ENCODE measurements at regions not wholly inside any gene's neighbourhood (a gene's known extent, or its start where the extent isn't known, plus 50 kb on each side); places are given as distances from the start of the nearest gene placed in this dataset.

DNA sequence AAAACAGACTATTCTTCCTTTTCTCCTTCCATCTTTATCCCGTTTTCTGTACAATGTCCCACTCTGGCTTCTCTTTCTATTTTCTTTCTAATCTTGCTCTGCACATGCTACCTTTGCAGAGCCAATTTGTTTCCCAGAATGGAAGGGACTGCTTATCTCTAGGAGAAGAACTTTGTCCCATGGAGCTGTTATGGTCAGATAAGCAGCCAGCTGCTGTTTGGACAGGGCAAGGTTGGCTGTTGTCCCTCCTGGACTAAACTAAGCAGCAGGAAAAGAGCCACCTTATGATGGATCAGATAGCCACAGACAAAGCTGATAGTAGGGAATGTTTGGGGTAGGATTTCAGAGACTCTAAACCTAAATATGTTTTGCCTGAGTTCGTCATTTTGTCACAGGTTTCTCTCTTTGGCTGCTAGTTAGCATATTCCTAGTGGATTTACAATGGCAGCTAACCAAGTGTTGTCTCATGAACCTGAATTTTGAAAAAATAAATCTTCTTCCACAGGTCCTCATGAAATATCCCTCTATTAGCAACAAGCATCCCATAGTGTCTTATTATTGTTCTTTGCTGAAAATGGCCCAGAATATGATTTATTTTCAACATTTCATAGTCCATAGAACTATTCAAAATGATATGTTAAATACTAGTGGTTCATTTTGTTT, 262.8 kb downstream of the SLC16A7 start:
- H3K79me2 ChIP-seq (ENCODE audit: low read depth) = no peaks in the 10 kb centered on the region
- Mint-ChIP-seq H3K4me1 (no peaks in the 10 kb centered on the region), H3K27me3 (ENCODE audit: insufficient read depth, low read depth) (no peaks in the 10 kb centered on the region), H3K4me3 (no peak overlapping the region), H3K27ac (no peak overlapping the region), H3K9me3 (peaks cover 3% of the 10 kb centered on the region), H3K36me3 (no peaks in the 10 kb centered on the region)
- H3K27ac ChIP-seq = no peak overlapping the region
- H2AFZ ChIP-seq (replicated peaks) = no peak overlapping the region
- H4K20me1 ChIP-seq (ENCODE audit: low read depth) = no peaks in the 10 kb centered on the region
- H3K9me3 ChIP-seq (ENCODE audit: low read depth) = no peaks in the 10 kb centered on the region
- H3K36me3 ChIP-seq = no peaks in the 10 kb centered on the region
- no peak overlapping the region for H3K4me2 ChIP-seq
- no peak for DNase-seq (ENCODE audit: low spot score)
- no peak for TF ChIP-seq EZH2 (IDR thresholded peaks at IDR 0.05)
- TF ChIP-seq, protein P1, sequence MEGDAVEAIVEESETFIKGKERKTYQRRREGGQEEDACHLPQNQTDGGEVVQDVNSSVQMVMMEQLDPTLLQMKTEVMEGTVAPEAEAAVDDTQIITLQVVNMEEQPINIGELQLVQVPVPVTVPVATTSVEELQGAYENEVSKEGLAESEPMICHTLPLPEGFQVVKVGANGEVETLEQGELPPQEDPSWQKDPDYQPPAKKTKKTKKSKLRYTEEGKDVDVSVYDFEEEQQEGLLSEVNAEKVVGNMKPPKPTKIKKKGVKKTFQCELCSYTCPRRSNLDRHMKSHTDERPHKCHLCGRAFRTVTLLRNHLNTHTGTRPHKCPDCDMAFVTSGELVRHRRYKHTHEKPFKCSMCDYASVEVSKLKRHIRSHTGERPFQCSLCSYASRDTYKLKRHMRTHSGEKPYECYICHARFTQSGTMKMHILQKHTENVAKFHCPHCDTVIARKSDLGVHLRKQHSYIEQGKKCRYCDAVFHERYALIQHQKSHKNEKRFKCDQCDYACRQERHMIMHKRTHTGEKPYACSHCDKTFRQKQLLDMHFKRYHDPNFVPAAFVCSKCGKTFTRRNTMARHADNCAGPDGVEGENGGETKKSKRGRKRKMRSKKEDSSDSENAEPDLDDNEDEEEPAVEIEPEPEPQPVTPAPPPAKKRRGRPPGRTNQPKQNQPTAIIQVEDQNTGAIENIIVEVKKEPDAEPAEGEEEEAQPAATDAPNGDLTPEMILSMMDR (IDR thresholded peaks at IDR 0.05) = no peak
- TF ChIP-seq EZH2phosphoT487 (IDR thresholded peaks at IDR 0.05) = no peak
- H3K27me3 ChIP-seq = no peaks in the 10 kb centered on the region
- H3F3A ChIP-seq (ENCODE audit: low read depth) = no peaks in the 10 kb centered on the region
- H3K4me1 ChIP-seq = no peaks in the 10 kb centered on the region
- no peak overlapping the region for H3K4me3 ChIP-seq
- no peak overlapping the region for H3K9ac ChIP-seq

DNA sequence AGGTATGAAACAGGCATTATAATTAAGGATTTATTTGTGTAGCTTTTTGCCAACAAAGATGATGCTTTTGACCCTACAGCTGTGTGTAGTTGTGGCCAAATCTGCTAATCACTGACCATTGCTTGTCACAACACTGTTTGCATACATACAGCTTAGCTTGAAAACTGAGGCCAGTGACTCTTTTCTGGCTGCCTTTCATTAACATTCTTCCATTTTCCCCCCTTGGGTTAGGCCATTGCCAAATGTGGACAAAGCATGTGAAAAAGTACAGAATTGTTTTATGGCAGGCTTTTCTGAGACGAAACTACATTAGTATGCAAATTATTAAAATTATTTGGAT, 263.3 kb downstream of the SLC16A7 start:
- Histone ChIP-seq H3K4me2 (no peak overlapping the region), H3K27ac (no peak overlapping the region), H3K4me1 (no peaks in the 10 kb centered on the region), H3F3A (ENCODE audit: low read depth) (no peaks in the 10 kb centered on the region), H3K36me3 (no peaks in the 10 kb centered on the region), H3K27me3 (no peaks in the 10 kb centered on the region), H4K20me1 (ENCODE audit: low read depth) (no peaks in the 10 kb centered on the region), H3K4me3 (no peak overlapping the region), H3K9me3 (ENCODE audit: low read depth) (no peaks in the 10 kb centered on the region), H2AFZ (replicated peaks) (no peak overlapping the region), H3K9ac (no peak overlapping the region), H3K79me2 (ENCODE audit: low read depth) (no peaks in the 10 kb centered on the region)
- H3K4me3 Mint-ChIP-seq = no peak overlapping the region
- TF ChIP-seq EZH2phosphoT487 (IDR thresholded peaks at IDR 0.05) (no peak), EZH2 (IDR thresholded peaks at IDR 0.05) (no peak)
- TF ChIP-seq, protein P1 (IDR thresholded peaks at IDR 0.05) = no peak
- H3K36me3 Mint-ChIP-seq = no peaks in the 10 kb centered on the region
- H3K27me3 Mint-ChIP-seq (ENCODE audit: insufficient read depth, low read depth) = no peaks in the 10 kb centered on the region
- peaks cover 3% of the 10 kb centered on the region for H3K9me3 Mint-ChIP-seq
- no peak for DNase-seq (ENCODE audit: low spot score)
- no peak overlapping the region for H3K27ac Mint-ChIP-seq
- no peaks in the 10 kb centered on the region for H3K4me1 Mint-ChIP-seq

DNA sequence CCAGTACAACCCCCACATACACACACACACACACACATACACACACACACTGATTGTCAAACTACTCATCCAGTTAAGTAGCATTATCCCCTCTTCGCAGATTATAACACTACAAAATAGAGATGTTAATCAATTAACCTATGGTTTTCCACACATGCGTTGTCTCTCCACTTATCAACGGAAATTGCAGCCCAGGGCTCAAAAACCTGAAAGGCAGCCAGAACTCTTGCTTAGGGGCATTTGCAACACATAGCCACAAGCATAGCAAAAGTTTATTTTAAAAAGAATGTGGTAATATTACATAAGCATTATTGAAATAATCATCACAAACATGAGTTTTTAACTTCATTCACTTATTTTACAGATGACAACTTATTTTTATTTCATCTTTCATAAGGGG, 265.8 kb downstream of the SLC16A7 start:
- no peak for DNase-seq (ENCODE audit: low spot score)
- H3K79me2 ChIP-seq (ENCODE audit: low read depth) = no peaks in the 10 kb centered on the region
- no peaks in the 10 kb centered on the region for H3K4me1 ChIP-seq
- Mint-ChIP-seq H3K4me1 (no peaks in the 10 kb centered on the region), H3K9me3 (peaks cover 3% of the 10 kb centered on the region), H3K27me3 (ENCODE audit: insufficient read depth, low read depth) (no peaks in the 10 kb centered on the region), H3K36me3 (no peaks in the 10 kb centered on the region), H3K27ac (no peak overlapping the region), H3K4me3 (no peak overlapping the region)
- H3K27me3 ChIP-seq = no peaks in the 10 kb centered on the region
- no peaks in the 10 kb centered on the region for H3F3A ChIP-seq (ENCODE audit: low read depth)
- H3K4me2 ChIP-seq = no peak overlapping the region
- H4K20me1 ChIP-seq (ENCODE audit: low read depth) = no peaks in the 10 kb centered on the region
- TF ChIP-seq, protein P1 (IDR thresholded peaks at IDR 0.05) = no peak
- no peak for TF ChIP-seq EZH2 (IDR thresholded peaks at IDR 0.05)
- no peak for TF ChIP-seq EZH2phosphoT487 (IDR thresholded peaks at IDR 0.05)
- H3K4me3 ChIP-seq = no peak overlapping the region
- H2AFZ ChIP-seq (replicated peaks) = no peak overlapping the region
- H3K27ac ChIP-seq = no peak overlapping the region
- H3K36me3 ChIP-seq = no peaks in the 10 kb centered on the region
- H3K9me3 ChIP-seq (ENCODE audit: low read depth) = no peaks in the 10 kb centered on the region
- no peak overlapping the region for H3K9ac ChIP-seq
